DOHH2 (cell line): ENCODE measurements at regions not wholly inside any gene's neighbourhood (a gene's known extent, or its start where the extent isn't known, plus 50 kb on each side); places are given as distances from the start of the nearest gene placed in this dataset.
"Not testable (repeated sequence)": the region's sequence is repeated elsewhere in the genome, so short reads cannot be mapped to it uniquely, and the experiment has no call there.

Experiments
- H3F3A ChIP-seq: fragments of 200-600 bp; sonication (generic), shearing (Covaris generic); 2 replicates; pipeline ENCODE4 v1.6.0; 2016; ENCODE audit warnings: antibody characterized with exemption, mild to moderate bottlenecking; ENCODE audit not compliant: control insufficient read depth, insufficient read depth
- H3K27ac ChIP-seq: fragments of 200-600 bp; sonication (generic); 2 replicates; pipeline ENCODE4 v1.5.1; 2014; ENCODE audit warnings: low read depth, mild to moderate bottlenecking, low read length, moderate library complexity
- H3K27me3 ChIP-seq: fragments of 200-600 bp; sonication (generic); 2 replicates; pipeline ENCODE4 v1.6.1; 2014; ENCODE audit warnings: mild to moderate bottlenecking, low read length, mixed read lengths; ENCODE audit not compliant: control insufficient read depth
- H3K36me3 ChIP-seq: fragments of 200-600 bp; sonication (generic); 2 replicates; pipeline ENCODE4 v1.6.1; 2014; ENCODE audit warnings: mild to moderate bottlenecking, low read length, moderate library complexity, mixed read lengths; ENCODE audit not compliant: control insufficient read depth
- H3K4me1 ChIP-seq: fragments of 200-600 bp; sonication (generic); 2 replicates; pipeline ENCODE4 v1.6.1; 2014; ENCODE audit warnings: mild to moderate bottlenecking, low read length, mixed read lengths; ENCODE audit not compliant: control insufficient read depth
- H3K4me2 ChIP-seq: fragments of 200-600 bp; sonication (generic); 2 replicates; pipeline ENCODE4 v1.6.0; 2014; ENCODE audit warnings: mild to moderate bottlenecking, low read length, moderate library complexity
- H3K4me3 ChIP-seq: fragments of 200-600 bp; sonication (generic); 2 replicates; pipeline ENCODE4 v1.5.1; 2014; ENCODE audit warnings: mild to moderate bottlenecking, low read length, mixed read lengths
- H3K79me2 ChIP-seq: fragments of 200-600 bp; sonication (generic); 2 replicates; pipeline ENCODE4 v1.6.1; 2014; ENCODE audit warnings: mild to moderate bottlenecking, low read length, mixed read lengths; ENCODE audit not compliant: control insufficient read depth
- H3K9me2 ChIP-seq: fragments of 200-600 bp; sonication (generic); replicated peaks from 2 replicates; pipeline ENCODE4 v1.6.1; 2014; ENCODE audit warnings: mild to moderate bottlenecking, low read length, mixed read lengths; ENCODE audit not compliant: control insufficient read depth
- H3K9me3 ChIP-seq: fragments of 200-600 bp; sonication (generic); 2 replicates; pipeline ENCODE4 v1.6.1; 2014; ENCODE audit warnings: antibody characterized with exemption, low read length, mixed read lengths; ENCODE audit not compliant: control insufficient read depth, insufficient read depth
- H4K20me1 ChIP-seq: fragments of 200-600 bp; sonication (generic); 2 replicates; pipeline ENCODE4 v1.6.0; 2014; ENCODE audit warnings: low read depth, mild to moderate bottlenecking, antibody characterized with exemption, low read length, moderate library complexity; ENCODE audit not compliant: control insufficient read depth, insufficient read depth
- TF ChIP-seq, protein P1 (sequence below): fragments of 200-600 bp; sonication (generic); IDR thresholded peaks from one replicate; pipeline ENCODE4 v1.5.1; 2014; ENCODE audit warnings: antibody characterized with exemption, mild to moderate bottlenecking, low read depth, low read length; ENCODE audit not compliant: poor library complexity, severe bottlenecking

DNA sequence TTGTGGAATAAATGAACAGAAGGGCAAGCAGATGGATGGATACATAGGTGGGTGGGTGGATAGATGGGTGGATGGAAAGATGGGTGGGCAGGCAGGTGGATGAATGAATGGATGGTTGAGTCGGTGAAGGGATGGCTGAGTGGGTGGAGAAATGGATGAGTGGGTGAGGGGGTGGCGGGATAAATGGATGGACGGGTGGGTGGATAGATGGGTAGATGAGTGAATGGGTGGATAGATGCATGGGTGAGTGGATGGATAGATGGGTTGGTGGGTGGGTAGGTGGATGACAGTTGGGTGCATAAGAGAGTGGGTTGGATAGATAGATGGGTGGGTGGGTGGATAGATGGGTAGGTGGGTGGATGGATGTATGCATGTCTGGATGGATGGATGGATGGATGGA is 76.0 kb downstream of the ART5 start:
- H3K27me3 ChIP-seq, H3K4me3 ChIP-seq, H3K4me2 ChIP-seq, H3K27ac ChIP-seq, H3K4me1 ChIP-seq, H4K20me1 ChIP-seq, H3F3A ChIP-seq, H3K9me3 ChIP-seq, H3K79me2 ChIP-seq, H3K9me2 ChIP-seq, H3K36me3 ChIP-seq: not testable (repeated sequence)

DNA sequence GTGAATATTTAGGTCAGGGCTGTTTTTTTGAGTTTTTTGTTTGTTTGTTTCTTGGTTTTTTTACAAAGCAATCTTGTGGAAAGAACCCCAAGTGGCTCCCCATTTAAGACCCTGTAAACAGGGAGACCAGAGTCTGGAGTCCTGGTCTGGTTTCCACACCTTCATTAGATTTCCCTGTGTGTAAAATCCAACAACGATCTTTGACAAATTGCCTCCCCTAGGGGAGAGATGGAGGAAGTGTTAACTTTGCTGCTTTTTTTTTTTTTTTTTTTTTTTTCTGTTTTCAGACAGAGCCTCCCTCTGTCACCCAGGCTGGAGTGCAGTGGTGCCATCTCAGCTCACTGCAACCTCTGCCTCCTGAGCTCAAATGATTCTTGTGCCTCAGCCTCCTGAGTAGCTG is 77.4 kb downstream of the ART5 start:
- not testable (repeated sequence) for H4K20me1 ChIP-seq, H3F3A ChIP-seq, H3K27me3 ChIP-seq, H3K4me3 ChIP-seq, H3K27ac ChIP-seq, H3K79me2 ChIP-seq, H3K4me2 ChIP-seq, H3K9me2 ChIP-seq, H3K9me3 ChIP-seq, H3K4me1 ChIP-seq, H3K36me3 ChIP-seq

DNA sequence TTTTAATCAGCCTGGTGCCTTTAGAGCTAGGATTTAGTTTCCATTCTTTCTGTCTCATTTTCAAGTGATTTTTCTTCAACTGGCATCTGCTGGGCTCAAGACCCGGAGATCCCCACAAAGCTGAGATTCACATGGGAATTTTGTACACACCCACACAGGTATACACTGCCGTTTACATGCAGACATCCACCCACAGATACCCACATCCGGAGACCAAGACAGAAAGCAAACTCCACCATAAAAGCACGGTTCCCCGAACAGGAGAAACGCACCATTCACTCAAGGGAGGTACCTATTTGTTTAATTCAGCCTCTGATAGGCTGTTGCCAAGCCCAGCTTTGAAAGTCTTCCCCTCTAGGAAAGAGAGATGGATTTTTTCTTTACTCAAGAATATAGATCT is 87.2 kb downstream of the ART5 start:
- H3K79me2 ChIP-seq, H3F3A ChIP-seq, H3K4me1 ChIP-seq, H3K27me3 ChIP-seq, H4K20me1 ChIP-seq, H3K27ac ChIP-seq, H3K9me2 ChIP-seq, H3K36me3 ChIP-seq, H3K4me3 ChIP-seq, H3K9me3 ChIP-seq, H3K4me2 ChIP-seq: not testable (repeated sequence)

DNA sequence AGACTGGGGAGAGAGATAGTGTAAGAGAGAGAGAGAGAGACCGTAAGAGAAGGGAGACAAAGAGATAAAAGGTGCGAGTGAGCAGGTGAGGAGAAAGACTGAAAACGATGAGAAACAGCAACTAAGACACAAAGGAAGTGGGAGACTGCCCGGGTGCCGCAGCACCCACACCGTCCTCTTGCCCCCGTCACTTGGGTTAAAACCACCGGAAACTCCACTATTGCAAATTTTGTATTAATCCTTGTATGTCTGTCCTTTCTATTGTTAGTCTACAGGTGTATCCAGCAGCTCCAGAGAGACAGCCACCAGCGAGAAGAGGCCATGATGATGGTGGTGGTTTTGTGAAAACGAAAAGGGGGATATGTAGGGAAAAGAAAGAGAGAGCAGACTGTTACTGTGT is 96.8 kb downstream of the ART5 start:
- not testable (repeated sequence) for H3K36me3 ChIP-seq, H3K4me2 ChIP-seq, H3K9me2 ChIP-seq, H3K27me3 ChIP-seq, H4K20me1 ChIP-seq, H3K4me1 ChIP-seq, H3K27ac ChIP-seq, H3K9me3 ChIP-seq, H3K4me3 ChIP-seq, H3F3A ChIP-seq, H3K79me2 ChIP-seq

DNA sequence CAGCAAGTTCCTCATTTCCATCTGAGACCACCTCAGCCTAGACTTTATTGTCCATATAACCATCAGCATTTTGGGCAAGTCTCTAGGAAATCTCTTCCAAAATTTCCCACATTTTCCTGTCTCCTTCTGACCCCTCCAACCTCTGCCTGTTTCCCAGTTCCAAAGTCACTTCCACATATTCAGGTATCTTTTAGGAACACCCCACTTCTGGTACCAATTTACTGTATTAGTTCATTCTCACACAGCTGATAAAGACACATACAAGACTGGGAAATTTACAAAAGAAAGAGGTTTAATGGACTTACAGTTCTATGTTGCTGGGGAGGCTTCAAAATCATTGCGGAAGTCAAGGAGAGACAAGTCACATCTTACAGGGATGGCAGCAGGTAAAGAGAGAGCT is 103.6 kb downstream of the ART5 start:
- not testable (repeated sequence) for H3K36me3 ChIP-seq, H3K4me2 ChIP-seq, H3K4me1 ChIP-seq, H3K9me2 ChIP-seq, H3K9me3 ChIP-seq, H3F3A ChIP-seq, H3K27me3 ChIP-seq, H3K27ac ChIP-seq, H3K79me2 ChIP-seq, H4K20me1 ChIP-seq, H3K4me3 ChIP-seq

DNA sequence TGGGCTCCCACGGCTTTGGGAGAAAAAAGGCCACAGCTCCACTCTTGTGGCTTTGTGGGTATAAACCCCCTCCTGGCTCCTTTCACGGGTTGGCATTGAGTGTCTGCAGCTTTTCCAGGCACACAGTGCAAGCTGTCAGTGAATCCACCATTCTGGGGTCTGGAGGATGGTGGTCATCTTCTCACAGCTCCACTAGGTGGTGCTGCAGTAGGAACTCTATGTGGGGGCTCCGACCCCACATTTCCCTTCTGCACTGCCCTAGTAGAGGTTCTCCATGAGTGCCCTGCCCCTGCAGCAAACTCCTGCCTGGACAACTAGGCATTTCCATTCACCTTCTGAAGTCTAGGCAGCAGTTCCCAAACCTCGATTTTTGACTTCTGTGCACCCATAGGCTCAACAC is 104.5 kb downstream of the ART5 start:
- not testable (repeated sequence) for H3F3A ChIP-seq, H3K4me2 ChIP-seq, H3K27me3 ChIP-seq, H3K9me2 ChIP-seq, H4K20me1 ChIP-seq, H3K9me3 ChIP-seq, H3K4me1 ChIP-seq, H3K4me3 ChIP-seq, H3K36me3 ChIP-seq, H3K27ac ChIP-seq, H3K79me2 ChIP-seq
- TF ChIP-seq, protein P1, sequence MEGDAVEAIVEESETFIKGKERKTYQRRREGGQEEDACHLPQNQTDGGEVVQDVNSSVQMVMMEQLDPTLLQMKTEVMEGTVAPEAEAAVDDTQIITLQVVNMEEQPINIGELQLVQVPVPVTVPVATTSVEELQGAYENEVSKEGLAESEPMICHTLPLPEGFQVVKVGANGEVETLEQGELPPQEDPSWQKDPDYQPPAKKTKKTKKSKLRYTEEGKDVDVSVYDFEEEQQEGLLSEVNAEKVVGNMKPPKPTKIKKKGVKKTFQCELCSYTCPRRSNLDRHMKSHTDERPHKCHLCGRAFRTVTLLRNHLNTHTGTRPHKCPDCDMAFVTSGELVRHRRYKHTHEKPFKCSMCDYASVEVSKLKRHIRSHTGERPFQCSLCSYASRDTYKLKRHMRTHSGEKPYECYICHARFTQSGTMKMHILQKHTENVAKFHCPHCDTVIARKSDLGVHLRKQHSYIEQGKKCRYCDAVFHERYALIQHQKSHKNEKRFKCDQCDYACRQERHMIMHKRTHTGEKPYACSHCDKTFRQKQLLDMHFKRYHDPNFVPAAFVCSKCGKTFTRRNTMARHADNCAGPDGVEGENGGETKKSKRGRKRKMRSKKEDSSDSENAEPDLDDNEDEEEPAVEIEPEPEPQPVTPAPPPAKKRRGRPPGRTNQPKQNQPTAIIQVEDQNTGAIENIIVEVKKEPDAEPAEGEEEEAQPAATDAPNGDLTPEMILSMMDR, result peak; percentile 27

DNA sequence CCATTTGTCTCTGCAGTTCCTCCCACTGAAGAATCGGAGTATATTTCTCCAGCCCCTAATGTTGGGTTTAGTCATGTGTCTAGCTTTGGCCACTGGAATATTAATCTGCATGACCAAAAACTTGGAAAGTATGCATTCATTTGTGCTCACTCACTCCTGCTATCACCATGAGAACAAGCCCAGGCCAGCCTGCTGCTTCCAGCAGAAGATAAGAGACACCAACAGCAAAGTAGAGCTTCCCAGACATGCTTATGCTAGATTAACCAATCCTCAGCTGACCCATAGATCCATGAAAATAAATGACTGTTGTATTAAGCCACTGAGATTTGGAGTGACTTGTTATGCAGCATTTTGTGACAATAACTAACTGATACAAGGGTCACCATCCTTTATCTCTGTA is 108.8 kb downstream of the ART5 start:
- not testable (repeated sequence) for H3K4me1 ChIP-seq, H3K79me2 ChIP-seq, H3F3A ChIP-seq, H3K27ac ChIP-seq, H3K9me3 ChIP-seq, H3K27me3 ChIP-seq, H3K4me2 ChIP-seq, H3K9me2 ChIP-seq, H4K20me1 ChIP-seq, H3K4me3 ChIP-seq, H3K36me3 ChIP-seq

DNA sequence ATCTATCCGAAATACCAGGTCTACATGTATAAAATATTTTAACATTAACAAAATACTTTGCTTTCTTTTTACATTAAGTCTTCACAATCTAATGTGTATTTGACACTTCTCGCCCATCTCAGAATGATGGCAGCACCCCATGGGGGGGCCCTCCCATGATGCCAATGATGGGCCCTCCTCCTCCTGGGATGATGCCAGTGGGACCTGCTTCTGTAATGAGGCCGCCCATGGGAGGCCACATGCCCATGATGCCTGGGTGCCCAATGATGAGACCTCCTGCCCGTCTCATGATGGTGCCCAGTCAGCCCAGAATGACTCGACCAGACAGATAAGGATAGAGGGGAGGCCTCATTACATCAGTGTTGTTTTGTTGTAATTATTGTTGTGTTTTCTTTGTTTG is 110.5 kb downstream of the ART5 start:
- H3K4me2 ChIP-seq, H3K4me3 ChIP-seq, H3K9me2 ChIP-seq, H4K20me1 ChIP-seq, H3K79me2 ChIP-seq, H3K27ac ChIP-seq, H3F3A ChIP-seq, H3K27me3 ChIP-seq, H3K36me3 ChIP-seq, H3K4me1 ChIP-seq, H3K9me3 ChIP-seq: not testable (repeated sequence)
